Hepatocyte (in vitro differentiated cells): ENCODE measurements at regions not wholly inside any gene's neighbourhood (a gene's known extent, or its start where the extent isn't known, plus 50 kb on each side); places are given as distances from the start of the nearest gene placed in this dataset.

ENCODE experiments used
- EZH2 ChIP-seq: fragments of 200-600 bp; sonication (generic); IDR thresholded peaks from 2 replicates; pipeline ENCODE4 v1.6.1; 2016; ENCODE audit warnings: antibody characterized with exemption, mild to moderate bottlenecking, borderline replicate concordance
- EZH2phosphoT487 ChIP-seq: fragments of 200-600 bp; sonication (generic); IDR thresholded peaks from one replicate; pipeline ENCODE4 v1.6.1; 2018; ENCODE audit warnings: antibody characterized with exemption, mild to moderate bottlenecking, low read depth, moderate library complexity; ENCODE audit not compliant: unreplicated experiment, severe bottlenecking
- TF ChIP-seq, protein P1 (sequence below): fragments of 200-600 bp; sonication (generic); IDR thresholded peaks from 2 replicates; pipeline ENCODE4 v1.5.1; 2016; ENCODE audit warnings: antibody characterized with exemption, mild to moderate bottlenecking; ENCODE audit not compliant: poor library complexity

DNA sequence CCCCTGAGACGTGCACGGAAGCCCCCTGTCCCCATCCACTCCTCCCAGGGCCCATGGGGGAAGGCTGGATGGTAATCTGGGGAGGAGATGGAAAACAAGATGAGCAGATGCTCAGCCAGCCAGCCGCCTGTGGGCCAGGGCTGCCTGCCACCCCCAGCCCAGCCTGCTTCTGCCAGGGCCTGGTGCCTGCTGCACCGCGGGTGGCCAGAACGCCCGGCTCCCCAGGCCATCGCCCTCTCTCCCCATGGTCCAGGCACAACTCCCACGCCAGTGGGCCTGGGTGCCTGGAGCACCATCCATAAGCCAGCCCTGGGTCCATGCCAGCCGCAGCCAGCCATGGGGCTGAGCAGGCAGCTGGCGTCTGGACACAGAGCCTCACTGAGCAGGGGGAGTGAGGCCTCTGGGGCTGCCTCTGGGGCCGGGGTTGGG, 57.2 kb upstream of the ELN start:
- TF ChIP-seq, protein P1, sequence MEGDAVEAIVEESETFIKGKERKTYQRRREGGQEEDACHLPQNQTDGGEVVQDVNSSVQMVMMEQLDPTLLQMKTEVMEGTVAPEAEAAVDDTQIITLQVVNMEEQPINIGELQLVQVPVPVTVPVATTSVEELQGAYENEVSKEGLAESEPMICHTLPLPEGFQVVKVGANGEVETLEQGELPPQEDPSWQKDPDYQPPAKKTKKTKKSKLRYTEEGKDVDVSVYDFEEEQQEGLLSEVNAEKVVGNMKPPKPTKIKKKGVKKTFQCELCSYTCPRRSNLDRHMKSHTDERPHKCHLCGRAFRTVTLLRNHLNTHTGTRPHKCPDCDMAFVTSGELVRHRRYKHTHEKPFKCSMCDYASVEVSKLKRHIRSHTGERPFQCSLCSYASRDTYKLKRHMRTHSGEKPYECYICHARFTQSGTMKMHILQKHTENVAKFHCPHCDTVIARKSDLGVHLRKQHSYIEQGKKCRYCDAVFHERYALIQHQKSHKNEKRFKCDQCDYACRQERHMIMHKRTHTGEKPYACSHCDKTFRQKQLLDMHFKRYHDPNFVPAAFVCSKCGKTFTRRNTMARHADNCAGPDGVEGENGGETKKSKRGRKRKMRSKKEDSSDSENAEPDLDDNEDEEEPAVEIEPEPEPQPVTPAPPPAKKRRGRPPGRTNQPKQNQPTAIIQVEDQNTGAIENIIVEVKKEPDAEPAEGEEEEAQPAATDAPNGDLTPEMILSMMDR: no peak
- TF ChIP-seq EZH2 (no peak), EZH2phosphoT487 (no peak)
